IPS-18a (cell line): ENCODE measurements at regions not wholly inside any gene's neighbourhood (a gene's known extent, or its start where the extent isn't known, plus 50 kb on each side); places are given as distances from the start of the nearest gene placed in this dataset.
"Not testable (repeated sequence)": the region's sequence is repeated elsewhere in the genome, so short reads cannot be mapped to it uniquely, and the experiment has no call there.

Experiments
- H3K27ac ChIP-seq: one replicate; pipeline ENCODE4 v1.5.1; 2013; ENCODE audit warnings: low read length
- H3K27me3 ChIP-seq: one replicate; pipeline ENCODE4 v1.6.1; 2013; ENCODE audit warnings: mild to moderate bottlenecking, low read length; ENCODE audit not compliant: control insufficient read depth, insufficient read depth
- H3K36me3 ChIP-seq: one replicate; pipeline ENCODE4 v1.6.1; 2013; ENCODE audit warnings: low read depth, low read length; ENCODE audit not compliant: control insufficient read depth
- H3K4me1 ChIP-seq: one replicate; pipeline ENCODE4 v1.6.1; 2013; ENCODE audit warnings: low read depth, low read length; ENCODE audit not compliant: control insufficient read depth
- H3K4me3 ChIP-seq: one replicate; pipeline ENCODE4 v1.5.1; 2013; ENCODE audit warnings: low read length
- H3K9ac ChIP-seq: one replicate; pipeline ENCODE4 v1.6.1; 2013; ENCODE audit warnings: mild to moderate bottlenecking, low read length, moderate library complexity
- H3K9me3 ChIP-seq: one replicate; pipeline ENCODE4 v1.6.1; 2013; ENCODE audit warnings: low read depth, low read length; ENCODE audit not compliant: control insufficient read depth

DNA sequence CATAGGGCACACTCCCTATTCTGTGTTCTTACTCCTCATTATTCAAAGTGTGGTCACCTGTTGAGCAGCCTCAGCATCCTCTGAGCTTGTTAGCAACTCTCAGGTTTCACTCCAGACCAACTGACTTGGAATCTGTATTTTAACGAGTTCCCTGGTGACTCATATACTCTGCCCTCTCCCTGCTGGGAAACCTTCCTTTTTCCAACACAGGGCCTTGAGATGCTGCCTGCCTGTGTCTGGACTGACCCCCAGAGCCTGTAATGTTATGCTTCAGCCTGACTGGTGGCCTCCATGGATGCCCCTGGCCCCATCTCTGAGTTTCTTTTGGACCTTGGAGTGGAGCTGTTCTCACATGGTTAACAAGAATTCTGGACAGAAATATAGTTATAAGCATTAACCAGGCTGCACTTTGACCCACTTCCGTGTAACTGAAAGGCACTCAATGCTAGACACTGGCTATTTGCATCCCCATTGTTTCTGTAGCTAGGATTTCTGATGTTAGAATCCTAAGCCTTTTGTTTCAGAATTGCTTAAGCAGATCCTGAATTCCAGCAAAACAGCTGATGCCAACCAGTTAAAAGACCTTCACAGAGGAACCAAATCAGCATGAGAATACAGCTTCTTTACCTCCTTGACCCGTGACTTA is 262.6 kb downstream of the STIM2 start:
- H3K9me3 ChIP-seq, result no peaks in the 10 kb centered on the region
- H3K27me3 ChIP-seq, result no peaks in the 10 kb centered on the region
- peak overlapping the region; percentile 91 for H3K27ac ChIP-seq
- peaks cover 40% of the 10 kb centered on the region for H3K4me1 ChIP-seq
- peak overlapping the region; percentile 55 for H3K9ac ChIP-seq
- peak overlapping the region; percentile 44 for H3K4me3 ChIP-seq
- H3K36me3 ChIP-seq, result no peaks in the 10 kb centered on the region

DNA sequence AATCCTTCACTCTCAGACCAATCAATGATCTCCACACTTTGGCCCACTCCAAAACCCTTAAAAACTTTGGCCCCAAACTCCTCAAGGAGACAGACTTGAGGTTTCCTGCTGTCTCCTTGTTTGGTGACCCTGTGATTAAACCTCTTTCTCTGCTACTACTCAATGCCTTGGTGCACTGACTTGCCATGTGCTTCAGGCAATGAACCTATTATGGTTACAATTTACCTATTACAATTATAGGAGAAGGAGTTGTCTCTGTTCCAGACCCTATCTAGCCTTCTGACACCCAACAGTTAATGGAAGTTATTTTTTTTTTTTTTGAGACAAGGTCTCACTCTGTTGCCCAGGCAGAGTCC is 263.1 kb downstream of the STIM2 start:
- no peaks in the 10 kb centered on the region for H3K27me3 ChIP-seq
- no peaks in the 10 kb centered on the region for H3K36me3 ChIP-seq
- peak overlapping the region; percentile 91 for H3K27ac ChIP-seq
- peak overlapping the region; percentile 44 for H3K4me3 ChIP-seq
- peaks cover 40% of the 10 kb centered on the region for H3K4me1 ChIP-seq
- peak overlapping the region; percentile 25 for H3K9ac ChIP-seq
- H3K9me3 ChIP-seq, result no peaks in the 10 kb centered on the region

GRCh38 chr4:27126895-27127294 is 266.3 kb downstream of the STIM2 start:
- H3K36me3 ChIP-seq, H3K4me3 ChIP-seq, H3K9me3 ChIP-seq, H3K27ac ChIP-seq, H3K27me3 ChIP-seq, H3K9ac ChIP-seq: not testable (repeated sequence)
- H3K4me1 ChIP-seq, result peaks cover 43% of the 10 kb centered on the region

DNA sequence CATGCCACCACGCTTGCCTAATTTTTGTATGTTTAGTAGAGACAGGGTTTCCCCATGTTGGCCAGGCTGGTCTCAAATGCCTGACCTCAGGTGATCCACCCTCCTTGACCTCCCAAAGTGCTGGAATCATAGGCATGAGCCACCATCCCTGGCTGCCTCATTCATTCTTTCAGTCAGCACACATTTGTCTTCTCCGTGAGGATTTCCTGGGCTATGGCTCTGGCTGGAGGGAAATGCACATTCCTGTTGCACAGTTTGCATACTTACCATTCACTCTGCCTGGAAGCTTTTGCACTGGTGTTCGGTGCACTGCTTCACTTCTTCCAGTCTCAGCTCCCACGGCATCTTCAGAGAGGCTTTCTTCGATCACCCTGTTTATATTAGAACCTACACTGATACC is 267.8 kb downstream of the STIM2 start:
- H3K9ac ChIP-seq, result no peak overlapping the region
- H3K4me3 ChIP-seq, result no peak overlapping the region
- no peak overlapping the region for H3K27ac ChIP-seq
- no peaks in the 10 kb centered on the region for H3K9me3 ChIP-seq
- no peaks in the 10 kb centered on the region for H3K27me3 ChIP-seq
- peaks cover 27% of the 10 kb centered on the region for H3K4me1 ChIP-seq
- no peaks in the 10 kb centered on the region for H3K36me3 ChIP-seq

GRCh38 chr4:27129871-27130366 is 269.3 kb downstream of the STIM2 start:
- Histone ChIP-seq H3K36me3 (no peaks in the 10 kb centered on the region), H3K4me3 (no peak overlapping the region), H3K27me3 (no peaks in the 10 kb centered on the region), H3K9ac (no peak overlapping the region), H3K4me1 (peaks cover 18% of the 10 kb centered on the region), H3K9me3 (no peaks in the 10 kb centered on the region), H3K27ac (no peak overlapping the region)

- no peak overlapping the region for H3K4me3 ChIP-seq
- H3K9ac ChIP-seq, result no peak overlapping the region
- no peaks in the 10 kb centered on the region for H3K36me3 ChIP-seq
- peaks cover 12% of the 10 kb centered on the region for H3K4me1 ChIP-seq
- no peaks in the 10 kb centered on the region for H3K27me3 ChIP-seq
- H3K27ac ChIP-seq, result no peak overlapping the region
- H3K9me3 ChIP-seq, result no peaks in the 10 kb centered on the region
These were observed 271.9 kb downstream of the STIM2 start for GRCh38 chr4:27132497-27132896.

DNA sequence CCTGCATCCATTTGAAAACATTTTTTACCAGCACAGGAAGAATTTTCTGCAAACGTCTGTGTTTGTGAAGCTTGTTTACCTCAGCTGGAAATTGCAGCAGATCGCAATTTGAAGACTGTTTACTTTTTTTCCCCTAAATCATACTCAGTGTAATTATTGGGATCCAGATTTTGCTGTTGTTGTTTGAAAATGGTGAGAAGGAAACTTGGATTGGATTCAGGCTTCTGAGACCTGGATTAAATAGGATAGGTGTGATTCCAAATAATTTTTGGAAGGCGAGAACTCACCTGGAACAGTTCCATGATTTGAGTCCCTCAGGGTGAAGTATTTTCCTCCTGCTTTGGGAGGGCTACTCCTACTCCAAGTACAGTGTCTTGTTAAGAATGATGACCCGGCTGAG is 279.8 kb downstream of the STIM2 start:
- H3K9me3 ChIP-seq, result peaks cover 11% of the 10 kb centered on the region
- no peaks in the 10 kb centered on the region for H3K27me3 ChIP-seq
- H3K9ac ChIP-seq, result no peak overlapping the region
- H3K27ac ChIP-seq, result no peak overlapping the region
- peaks cover 11% of the 10 kb centered on the region for H3K4me1 ChIP-seq
- H3K4me3 ChIP-seq, result no peak overlapping the region
- no peaks in the 10 kb centered on the region for H3K36me3 ChIP-seq

DNA sequence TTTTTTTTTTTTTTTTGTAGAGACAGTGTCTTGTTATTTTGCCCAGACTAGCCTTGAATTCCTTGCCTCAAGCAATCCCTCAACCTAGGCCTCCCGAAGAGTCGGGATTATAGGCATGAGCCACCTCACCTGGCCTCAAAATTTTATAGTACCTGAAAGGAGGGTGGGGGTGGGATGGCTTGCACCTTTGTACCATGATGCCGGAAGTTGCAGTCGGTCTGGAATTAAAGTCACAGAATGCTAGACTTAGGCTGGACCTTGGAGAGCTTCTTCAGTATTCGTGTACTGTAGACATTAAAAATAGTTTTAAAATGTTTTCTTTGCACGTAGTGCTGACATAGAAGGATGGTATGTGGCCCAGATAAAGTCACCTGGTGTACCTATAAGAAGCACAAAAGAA is 280.9 kb downstream of the STIM2 start:
- Histone ChIP-seq H3K36me3 (no peaks in the 10 kb centered on the region), H3K9me3 (peaks cover 11% of the 10 kb centered on the region), H3K27ac (no peak overlapping the region), H3K4me1 (peaks cover 11% of the 10 kb centered on the region), H3K9ac (no peak overlapping the region), H3K4me3 (no peak overlapping the region), H3K27me3 (no peaks in the 10 kb centered on the region)

- no peak overlapping the region for H3K27ac ChIP-seq
- peaks cover 11% of the 10 kb centered on the region for H3K4me1 ChIP-seq
- H3K9me3 ChIP-seq, result peaks cover 10% of the 10 kb centered on the region
- H3K27me3 ChIP-seq, result no peaks in the 10 kb centered on the region
- H3K9ac ChIP-seq, result no peak overlapping the region
- no peaks in the 10 kb centered on the region for H3K36me3 ChIP-seq
- H3K4me3 ChIP-seq, result no peak overlapping the region
These were observed 282.2 kb downstream of the STIM2 start for GRCh38 chr4:27142841-27143240.

DNA sequence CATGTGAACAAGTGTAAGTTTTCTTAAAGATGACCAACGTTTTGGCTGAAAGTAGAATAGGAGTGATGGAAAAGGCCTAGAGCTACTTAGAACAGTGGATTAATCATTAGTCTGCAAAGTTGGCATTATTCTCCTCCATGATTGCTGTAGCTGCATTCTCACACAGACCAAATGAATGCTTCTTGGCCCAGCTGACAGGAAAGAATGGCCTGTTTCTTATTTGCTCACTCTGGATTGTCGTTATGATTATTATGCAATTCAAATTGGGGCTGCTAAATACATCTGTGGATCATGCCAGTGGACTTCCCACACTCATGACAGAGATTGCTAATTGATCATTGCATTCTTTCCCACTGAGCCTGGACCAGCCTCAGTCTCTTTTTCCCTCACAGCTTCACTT is 285.0 kb downstream of the STIM2 start:
- H3K27me3 ChIP-seq, result no peaks in the 10 kb centered on the region
- no peak overlapping the region for H3K27ac ChIP-seq
- no peak overlapping the region for H3K4me3 ChIP-seq
- peaks cover 11% of the 10 kb centered on the region for H3K4me1 ChIP-seq
- H3K36me3 ChIP-seq, result no peaks in the 10 kb centered on the region
- H3K9me3 ChIP-seq, result no peaks in the 10 kb centered on the region
- H3K9ac ChIP-seq, result no peak overlapping the region

DNA sequence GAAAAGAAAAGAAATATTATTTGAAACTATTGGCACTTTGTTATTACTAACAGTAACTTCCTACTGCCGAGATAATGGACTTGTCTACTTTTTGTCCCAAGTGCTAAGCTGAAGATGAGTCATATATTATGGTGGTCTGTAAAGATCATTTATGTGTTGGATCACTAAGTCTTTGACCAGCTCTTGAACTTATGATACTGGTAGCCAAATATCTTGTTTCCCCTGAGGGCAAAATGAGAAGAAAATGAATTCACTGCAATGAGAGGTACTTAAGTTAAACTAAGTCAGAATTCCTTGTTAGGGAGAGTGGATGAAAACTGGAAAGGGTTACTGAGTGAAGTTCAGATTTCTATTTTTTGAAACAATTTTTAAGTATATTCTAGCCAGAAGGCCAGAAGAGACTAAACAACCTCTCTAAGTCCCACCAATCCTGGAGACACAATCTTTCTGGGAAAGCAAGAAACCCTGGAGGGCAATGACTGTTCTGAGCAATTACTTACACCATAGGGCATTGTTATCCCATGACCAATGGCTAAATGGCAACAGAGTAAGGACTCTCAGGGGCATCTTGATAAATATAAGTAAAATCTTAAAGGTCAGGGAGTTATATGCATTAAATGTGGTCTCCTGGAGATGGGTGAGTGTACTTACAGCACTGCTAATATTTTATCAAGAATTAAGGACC is 287.7 kb downstream of the STIM2 start:
- no peaks in the 10 kb centered on the region for H3K4me1 ChIP-seq
- no peak overlapping the region for H3K27ac ChIP-seq
- no peak overlapping the region for H3K9ac ChIP-seq
- no peaks in the 10 kb centered on the region for H3K27me3 ChIP-seq
- no peaks in the 10 kb centered on the region for H3K36me3 ChIP-seq
- H3K4me3 ChIP-seq, result no peak overlapping the region
- no peaks in the 10 kb centered on the region for H3K9me3 ChIP-seq
